ENCODE measurements at regions not wholly inside any gene's neighbourhood (a gene's known extent, or its start where the extent isn't known, plus 50 kb on each side); places are given as distances from the start of the nearest gene placed in this dataset.

- DNase-seq = no peak
These were observed 1413.1 kb upstream of the CDH6 start for GRCh38 chr5:29780401-29780800.

GRCh38 chr5:29779141-29779540 lies 1414.3 kb upstream of the CDH6 start:
- DNase-seq = no peak

GRCh38 chr5:29777373-29777772 lies 1416.1 kb upstream of the CDH6 start:
- no peak for DNase-seq

- DNase-seq = no peak
These were observed 1422.5 kb upstream of the CDH6 start for GRCh38 chr5:29770936-29771335.

DNA sequence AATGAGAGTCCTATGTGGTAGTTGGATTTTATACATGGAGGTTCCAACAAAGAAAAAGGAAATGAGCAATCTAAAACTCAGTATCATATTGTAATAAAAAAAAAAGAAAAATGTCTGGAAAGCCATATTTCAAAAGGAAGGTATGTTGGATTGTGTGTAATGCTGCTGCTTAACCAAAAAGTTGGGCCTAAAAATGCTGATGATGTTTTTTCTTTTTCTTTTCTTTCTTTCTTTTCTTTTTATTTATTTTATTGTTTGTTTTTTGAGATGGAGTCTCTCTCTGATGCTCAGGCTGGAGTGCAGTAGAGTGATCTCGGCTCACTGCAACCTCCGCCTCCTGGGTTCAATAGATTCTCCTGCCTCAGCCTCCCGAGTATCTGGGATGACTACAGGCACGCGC lies 1424.0 kb upstream of the CDH6 start:
- no peak for DNase-seq

DNA sequence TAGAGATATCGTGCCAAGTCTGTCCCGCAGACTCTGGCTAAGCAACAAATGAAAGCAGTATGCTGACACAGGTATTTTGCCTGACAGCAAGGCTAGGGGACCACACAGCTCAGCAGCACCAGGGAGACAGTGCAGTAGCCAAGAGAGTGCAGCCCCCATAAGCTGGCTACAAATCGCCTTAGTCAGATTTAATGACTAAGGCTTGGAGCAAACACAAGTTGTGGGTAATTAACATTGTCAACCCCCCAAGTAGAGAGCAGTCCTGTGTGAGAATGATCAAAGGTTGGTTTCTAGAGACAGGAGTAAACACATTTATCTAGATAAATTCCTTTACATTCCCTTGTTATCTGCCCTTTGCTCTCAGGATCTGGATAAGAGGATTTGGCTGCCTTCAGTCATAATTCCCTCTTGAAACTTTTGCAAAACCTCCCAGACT lies 1434.5 kb upstream of the CDH6 start:
- DNase-seq = no peak

- no peak for DNase-seq
These were observed 1443.0 kb upstream of the CDH6 start for GRCh38 chr5:29750453-29750852.

DNA sequence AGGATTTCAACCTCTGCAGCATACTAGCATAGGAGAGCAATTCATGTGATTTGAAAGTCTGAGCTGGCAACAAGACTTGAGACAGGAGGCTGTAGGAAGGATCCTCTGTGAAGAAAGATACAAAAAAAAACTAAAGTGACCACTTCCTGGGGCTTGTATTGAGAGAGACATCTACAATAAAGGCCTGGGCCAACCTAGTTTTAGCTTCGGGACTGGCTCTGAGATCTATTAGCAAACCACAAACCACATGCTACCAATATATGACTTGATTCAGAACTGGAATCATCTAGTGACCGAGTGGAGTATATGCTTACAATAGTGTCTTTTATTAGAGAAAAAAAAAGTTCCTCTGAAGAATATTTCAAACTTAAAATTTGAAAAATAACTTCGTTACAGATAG lies 1448.9 kb upstream of the CDH6 start:
- DNase-seq = no peak

GRCh38 chr5:29720954-29721353 lies 1472.5 kb upstream of the CDH6 start:
- no peak for DNase-seq

- DNase-seq = no peak
These were observed 1474.3 kb upstream of the CDH6 start for GRCh38 chr5:29719171-29719570.

GRCh38 chr5:29715167-29715566 lies 1478.3 kb upstream of the CDH6 start:
- DNase-seq = no peak

DNA sequence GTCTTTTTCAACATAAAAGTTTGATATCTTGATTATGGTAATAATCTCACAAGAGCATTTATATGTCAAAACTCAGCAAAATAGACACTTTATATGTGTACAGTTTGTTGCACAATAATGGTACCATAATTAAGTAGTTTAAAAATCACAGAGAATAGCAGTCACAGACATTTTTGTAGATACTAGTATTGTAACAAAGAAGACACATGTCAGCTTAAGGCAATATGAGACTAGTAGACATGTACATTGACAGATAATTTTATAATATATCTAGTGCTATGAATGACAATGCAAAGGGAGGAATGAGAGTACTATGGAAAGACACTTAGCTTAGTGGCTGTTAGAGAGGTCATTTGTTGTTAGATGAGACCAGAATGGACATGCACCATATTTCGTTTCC lies 1490.6 kb upstream of the CDH6 start:
- no peak for DNase-seq

- no peak for DNase-seq
These were observed 1491.9 kb upstream of the CDH6 start for GRCh38 chr5:29701600-29701999.

DNA sequence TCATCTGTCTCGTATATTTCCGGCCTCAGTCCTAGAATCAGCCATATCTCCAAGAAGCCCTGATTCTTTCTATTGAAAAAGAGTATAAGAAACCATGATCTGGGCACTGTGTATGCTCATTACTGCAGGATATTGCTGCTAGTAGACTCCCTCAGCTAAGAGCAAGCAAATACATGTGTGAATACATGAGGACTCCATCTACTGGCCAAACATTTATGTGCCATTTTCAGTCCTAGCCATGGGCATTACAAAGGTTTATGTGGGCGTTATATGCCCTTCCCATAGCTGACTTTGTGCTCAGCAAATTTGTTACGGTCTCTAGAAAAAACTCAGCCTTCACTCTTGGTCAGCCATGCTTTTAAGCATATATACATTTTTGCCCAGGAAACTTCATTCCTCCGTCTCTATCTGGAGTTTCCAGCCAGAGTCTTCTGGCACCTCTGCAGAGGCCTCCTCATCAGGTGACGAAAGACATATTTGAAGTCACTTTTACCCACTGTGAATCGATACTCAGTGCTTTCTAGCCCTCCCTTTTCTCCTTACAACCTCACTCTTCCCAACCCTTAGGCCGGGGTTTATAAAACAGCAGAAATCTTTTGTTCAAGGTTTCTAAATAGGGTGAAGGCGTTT lies 1495.6 kb upstream of the CDH6 start:
- DNase-seq = no peak

- no peak for DNase-seq
These were observed 1496.2 kb upstream of the CDH6 start for GRCh38 chr5:29697278-29697677.

DNA sequence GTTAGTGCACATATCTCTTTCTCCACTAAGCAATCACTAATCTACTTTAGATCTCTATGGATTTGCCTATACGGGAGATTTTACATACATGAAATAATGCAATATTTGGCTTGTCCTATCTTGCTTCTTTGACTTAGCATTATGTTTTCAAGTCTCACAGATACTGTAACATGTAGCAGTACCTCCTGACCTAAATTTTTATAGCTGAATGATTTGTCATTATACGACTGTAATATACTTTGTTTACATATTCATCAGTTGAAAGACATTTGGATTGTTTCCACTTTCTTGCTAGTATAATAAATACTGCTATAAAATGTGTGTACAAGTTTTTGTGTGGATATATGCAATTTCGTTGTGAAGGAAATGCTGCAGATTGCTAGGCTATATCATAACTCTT lies 1520.8 kb upstream of the CDH6 start:
- DNase-seq = no peak

DNA sequence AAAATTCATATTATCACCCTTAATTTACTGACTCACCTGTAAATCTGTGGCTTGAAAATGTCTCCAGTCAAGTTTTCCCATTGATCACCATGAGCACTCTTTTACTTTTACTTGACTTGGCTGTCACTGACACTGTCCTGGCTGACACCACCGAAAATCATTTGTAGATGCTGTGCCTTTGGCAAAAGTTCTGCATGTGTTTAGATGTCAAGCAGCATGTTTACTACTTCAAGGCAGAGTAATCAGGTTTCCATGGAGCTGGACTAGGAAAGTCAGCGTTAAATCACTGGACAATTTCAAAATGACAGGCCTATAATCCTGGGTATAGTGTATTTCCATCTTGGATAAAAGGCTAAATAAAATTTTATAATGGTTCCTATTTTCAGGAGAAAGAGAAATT lies 1530.6 kb upstream of the CDH6 start:
- DNase-seq = no peak

- no peak for DNase-seq
These were observed 1538.5 kb upstream of the CDH6 start for GRCh38 chr5:29654954-29655353.

DNA sequence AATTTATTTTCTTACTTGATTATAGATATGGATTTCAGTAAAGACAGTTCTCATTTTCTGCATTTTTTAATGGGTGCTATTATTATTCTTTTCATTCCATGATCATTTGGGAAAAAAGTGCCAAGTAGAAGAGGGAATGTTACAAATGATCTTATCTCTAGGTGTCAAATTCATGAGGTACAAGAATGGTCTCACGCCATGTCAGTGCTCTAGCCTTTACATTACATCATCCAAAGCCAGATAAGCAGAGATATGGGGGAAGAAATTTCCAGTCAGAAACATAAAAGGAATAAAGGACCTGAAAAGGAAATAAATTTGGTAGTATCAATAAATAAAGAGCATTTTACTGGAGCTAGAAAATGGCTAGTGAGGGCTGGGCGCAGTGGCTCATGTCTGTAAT lies 1544.2 kb upstream of the CDH6 start:
- no peak for DNase-seq

DNA sequence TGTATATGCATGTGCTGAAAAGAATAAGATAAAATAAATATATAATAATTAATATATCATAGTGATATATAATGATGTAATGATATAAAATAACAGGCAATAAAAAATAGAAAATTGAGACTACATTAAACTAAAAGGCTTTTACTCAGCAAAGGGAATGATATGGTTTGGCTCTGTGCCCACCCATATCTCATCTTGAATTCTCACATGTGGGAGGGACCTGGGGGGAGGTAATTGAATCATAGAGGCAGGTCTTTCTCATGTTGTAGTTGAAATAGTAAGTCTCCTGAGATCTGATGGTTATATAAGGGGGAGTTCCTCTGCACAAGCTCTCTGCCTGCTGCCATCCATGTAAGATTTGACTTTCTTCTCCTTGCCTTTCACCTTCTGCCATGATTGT lies 1550.9 kb upstream of the CDH6 start:
- no peak for DNase-seq

DNA sequence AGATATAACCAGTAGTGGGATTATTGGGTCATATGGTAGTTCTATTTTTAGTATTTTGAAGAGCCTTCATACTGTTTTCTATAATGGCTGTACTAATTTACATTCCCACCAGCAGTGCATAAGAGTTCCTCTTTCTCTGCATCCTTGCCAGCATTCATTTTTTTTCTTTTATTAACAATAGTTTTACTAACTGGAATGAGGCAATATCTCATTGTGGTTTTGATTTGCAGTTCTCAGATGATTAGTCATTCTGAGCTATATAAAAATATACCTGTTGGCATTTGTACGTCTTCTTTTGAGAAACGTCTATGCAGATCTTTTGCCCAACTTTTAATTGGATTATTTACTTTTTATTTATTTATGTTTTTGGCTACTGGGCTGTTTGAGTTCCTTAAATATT lies 1579.3 kb upstream of the CDH6 start:
- no peak for DNase-seq

DNA sequence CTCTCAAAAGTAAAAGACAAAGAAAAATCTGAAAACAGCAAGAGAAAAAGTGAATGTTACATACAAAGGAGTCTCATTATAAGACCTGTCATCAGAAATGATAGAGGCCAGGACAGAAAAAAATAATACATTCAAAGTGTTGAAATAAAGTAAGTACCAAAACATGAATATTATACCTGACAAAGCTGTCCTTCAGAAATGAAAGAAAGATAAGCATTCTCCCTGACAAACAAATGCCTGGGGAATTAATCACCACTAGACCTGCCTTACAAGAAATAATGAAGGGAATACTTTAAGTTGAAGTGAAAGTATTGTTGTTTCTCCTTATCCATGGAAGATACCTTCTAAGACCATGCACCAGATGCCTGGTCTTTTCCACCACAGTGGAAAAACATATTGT lies 1605.2 kb upstream of the CDH6 start:
- DNase-seq = no peak

- DNase-seq = no peak
These were observed 1605.7 kb upstream of the CDH6 start for GRCh38 chr5:29587832-29588231.

GRCh38 chr5:29568028-29568427 lies 1625.5 kb upstream of the CDH6 start:
- no peak for DNase-seq

DNA sequence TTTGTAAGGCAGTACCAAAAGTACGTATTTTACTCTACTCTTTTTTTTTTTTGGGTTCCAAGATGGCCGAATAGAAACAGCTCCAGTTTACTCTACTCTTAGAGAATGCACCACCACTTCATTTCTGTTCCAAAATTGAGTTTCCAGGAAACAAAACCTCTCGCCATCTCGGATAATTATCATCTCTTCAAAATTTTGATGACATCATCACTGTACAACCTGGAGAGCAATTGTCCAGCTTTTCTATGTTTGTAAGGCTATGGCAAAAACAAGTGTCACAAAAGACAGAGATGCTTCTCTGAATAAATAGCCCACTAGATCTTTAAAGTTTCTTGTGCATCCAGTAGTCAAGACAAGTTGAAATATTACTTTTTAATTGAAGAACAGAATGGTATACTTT lies 1631.9 kb upstream of the CDH6 start:
- DNase-seq = no peak

- DNase-seq = no peak
These were observed 1643.0 kb upstream of the CDH6 start for GRCh38 chr5:29550523-29550922.

Measured in CD4-positive, alpha-beta T cell treated with Interleukin-17A for 1 hour (primary cell).